ENCODE measurements at regions not wholly inside any gene's neighbourhood (a gene's known extent, or its start where the extent isn't known, plus 50 kb on each side); places are given as distances from the start of the nearest gene placed in this dataset.

DNA sequence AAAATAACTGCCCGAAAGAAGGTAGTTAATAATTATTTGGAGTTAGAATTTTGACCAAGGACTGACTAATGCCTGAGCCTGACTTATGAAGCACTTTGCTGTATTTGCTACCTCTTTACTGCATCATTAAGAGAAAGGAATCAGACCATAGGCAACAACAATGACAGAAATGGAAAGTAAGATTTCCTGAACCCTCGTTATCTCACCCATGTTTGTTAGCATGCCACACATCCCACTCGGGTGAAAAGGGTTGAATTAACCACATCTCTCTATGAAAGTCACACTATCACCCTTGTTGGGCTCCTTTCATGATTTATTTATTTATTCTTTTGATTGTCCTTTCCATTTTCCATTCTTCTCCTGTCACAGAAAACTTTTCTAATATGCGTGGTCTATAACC, 59.6 kb downstream of the OLIG3 start:
- DNase-seq: no peak

- no peak for DNase-seq
Observed at GRCh38 chr6:137432054-137432611, 62.1 kb downstream of the OLIG3 start.

DNA sequence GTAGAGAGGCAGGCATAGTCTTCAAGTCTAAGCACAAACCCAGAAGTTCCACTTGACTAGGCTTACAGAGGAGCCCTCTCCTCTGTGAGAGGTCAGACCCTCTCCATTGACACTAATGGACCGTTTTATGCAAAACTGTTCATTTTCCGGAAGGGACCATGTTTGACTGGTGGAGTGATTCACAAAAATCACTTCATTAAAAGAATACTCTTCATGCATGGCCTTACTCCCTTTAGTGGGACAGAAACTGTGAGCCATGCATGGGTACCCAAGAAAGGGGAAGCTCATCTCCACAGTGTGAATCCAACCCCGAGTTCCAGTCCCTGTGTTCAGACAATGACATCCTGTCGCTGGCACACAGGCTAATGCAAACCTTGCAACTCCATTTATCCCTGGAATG, 63.2 kb downstream of the OLIG3 start:
- no peak for DNase-seq

- DNase-seq: no peak
Observed at GRCh38 chr6:137427656-137428290, 66.4 kb downstream of the OLIG3 start.

- DNase-seq: no peak
Observed at GRCh38 chr6:137426007-137426689, 68.0 kb downstream of the OLIG3 start.

- no peak for DNase-seq
Observed at GRCh38 chr6:137424251-137424650, 69.9 kb downstream of the OLIG3 start.

DNA sequence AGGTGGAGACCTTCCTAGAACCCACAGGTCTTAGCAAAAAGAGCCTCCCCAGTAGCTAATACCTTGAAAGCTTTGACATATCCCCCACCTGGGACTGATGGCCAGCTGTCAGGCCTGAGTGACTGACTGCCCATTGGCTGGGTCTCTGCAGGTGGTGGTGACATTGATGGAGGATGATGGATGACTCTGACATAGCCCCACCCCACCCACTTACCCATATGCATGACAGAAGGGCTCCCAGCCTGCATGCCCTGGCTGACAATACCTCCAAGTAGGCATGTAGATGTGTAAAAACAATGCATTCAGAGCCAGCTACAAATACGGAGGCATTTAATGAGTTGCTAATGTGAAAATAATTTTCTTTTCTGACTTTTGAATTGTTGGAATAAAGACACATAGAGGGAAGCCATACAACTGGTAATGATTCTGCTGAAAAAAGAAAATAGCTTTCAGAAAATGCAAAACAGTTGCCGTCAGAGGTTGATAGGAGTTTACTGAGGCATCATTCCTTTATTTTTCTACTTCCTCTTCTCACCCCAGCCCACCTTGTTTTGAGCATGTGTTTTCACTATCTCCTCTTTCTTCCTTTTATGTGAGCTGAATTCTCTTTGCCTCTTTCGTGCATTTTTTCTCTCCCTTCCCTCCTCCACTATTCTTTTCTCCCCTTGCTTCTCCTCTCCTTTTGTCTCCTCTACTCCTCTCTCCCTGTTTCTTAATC, 70.6 kb downstream of the OLIG3 start:
- no peak for DNase-seq

- no peak for DNase-seq
Observed at GRCh38 chr6:137417396-137417795, 76.8 kb downstream of the OLIG3 start.

- no peak for DNase-seq
Observed at GRCh38 chr6:137416376-137417109, 77.7 kb downstream of the OLIG3 start.

DNA sequence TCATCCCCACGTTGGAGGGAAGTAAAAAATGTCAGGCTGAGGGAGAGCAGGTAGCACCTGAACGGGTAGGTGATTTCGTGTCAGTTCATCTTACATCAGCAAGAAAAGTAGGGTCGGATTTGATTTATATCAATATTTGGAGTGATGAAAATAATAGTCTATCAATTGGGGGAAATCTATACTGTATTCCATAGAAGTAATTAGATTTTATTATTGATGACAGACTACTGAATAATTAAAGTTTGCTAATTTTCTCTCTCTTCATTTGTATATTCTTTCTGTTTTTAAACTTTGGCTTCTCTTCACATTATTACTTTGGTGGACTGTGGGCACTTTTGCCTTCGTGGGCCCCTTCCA, 78.4 kb downstream of the OLIG3 start:
- DNase-seq: no peak

GRCh38 chr6:137415127-137415833, 78.9 kb downstream of the OLIG3 start:
- DNase-seq: peak; percentile 53

DNA sequence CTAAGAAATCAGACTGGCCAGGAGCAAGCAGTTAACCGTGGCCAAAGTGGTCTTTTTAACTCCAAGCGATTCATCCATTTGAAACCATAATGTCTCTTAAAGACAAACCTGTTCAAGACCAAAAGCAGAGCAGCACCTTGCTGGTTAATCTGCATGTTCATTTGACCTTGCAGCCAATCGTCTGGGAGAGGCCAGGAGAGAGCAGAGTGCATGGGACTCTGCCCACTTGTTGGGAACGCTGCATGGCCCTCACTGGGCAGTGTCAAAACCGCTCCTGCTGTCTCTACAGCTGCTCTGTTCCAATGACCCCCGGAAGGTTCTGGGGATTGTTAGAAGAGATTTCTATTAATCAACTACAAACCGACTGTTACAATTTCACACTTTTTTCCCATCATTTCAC, 79.6 kb downstream of the OLIG3 start:
- DNase-seq: no peak

DNA sequence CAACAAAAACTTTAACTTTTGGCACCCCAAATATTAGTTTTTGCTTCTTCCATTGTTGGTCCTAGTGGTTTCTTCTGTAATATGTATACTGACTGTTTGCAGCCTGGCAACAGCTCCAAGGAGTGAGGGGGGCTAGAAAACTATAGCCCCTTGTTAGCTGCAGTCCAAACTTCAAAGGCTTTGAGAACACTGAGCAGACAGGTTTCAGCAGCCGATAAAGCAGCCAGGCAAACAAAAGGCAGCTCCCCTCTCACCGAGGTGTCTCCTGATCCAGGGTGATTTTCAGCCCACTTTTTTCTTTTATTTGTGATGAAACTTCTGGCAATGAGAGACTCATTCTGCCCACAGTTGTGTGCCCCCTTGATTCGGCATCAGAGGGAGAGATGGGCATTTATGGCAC, 80.7 kb downstream of the OLIG3 start:
- no peak for DNase-seq

GRCh38 chr6:137412562-137412961, 81.6 kb downstream of the OLIG3 start:
- DNase-seq: no peak

- DNase-seq: no peak
Observed at GRCh38 chr6:137409266-137409777, 84.9 kb downstream of the OLIG3 start.

DNA sequence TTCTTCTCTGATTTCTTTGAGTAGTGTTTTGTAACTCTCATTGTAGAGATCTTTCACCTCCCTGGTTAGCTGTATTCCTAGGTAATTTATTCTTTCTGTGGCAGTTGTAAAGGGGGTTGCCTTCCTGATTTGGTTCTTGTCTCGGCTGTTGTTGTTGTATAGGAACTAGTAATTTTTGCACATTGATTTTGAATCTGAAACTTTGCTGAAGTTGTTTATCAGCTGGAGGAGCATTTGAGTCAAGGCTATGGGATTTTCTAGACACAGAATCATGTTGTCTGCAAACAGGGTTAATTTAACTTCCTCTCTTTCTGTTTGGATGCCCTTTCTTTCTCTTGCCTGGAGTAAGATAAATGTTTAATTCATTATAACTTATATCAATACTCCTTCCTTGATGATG, 86.4 kb downstream of the OLIG3 start:
- DNase-seq: no peak

- no peak for DNase-seq
Observed at GRCh38 chr6:137405806-137406205, 88.4 kb downstream of the OLIG3 start.

DNA sequence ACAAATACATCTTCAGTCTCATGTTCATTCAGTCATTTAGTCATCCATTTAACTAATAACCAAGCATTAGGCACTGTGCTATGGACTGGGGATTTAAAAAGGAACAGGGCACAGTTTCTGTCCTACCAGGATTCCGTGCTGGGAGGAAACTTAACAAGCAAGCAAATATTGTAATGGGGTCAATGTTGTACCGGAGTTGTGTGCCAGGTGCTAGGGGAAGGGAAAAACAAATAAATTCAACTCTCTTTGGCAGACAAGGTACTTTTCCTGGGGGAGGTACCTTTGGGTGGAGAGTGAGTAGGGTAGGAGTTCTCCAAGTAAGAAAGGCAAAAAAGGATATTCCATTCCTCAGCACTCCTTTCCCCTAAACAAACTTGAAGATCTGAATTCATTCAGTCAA, 90.3 kb downstream of the OLIG3 start:
- DNase-seq: no peak

DNA sequence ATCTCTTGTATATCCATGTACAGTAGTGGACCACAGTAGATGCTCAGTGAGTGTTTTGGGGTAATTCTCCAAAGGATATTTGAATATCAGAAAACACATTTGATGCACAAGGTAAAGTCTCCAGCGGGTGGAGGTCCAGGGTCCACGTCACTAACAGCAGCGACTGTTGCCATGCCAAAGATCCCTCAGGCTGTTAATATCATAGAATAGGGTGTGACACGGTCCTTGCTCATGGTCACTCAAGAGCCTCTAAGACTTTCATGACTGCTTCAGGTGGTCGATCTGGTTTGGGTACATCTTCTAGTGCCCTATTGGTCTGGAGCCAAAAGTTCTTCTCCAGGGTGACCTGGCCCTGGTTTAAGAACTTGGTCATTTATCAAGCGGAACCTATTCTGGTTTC, 90.8 kb downstream of the OLIG3 start:
- no peak for DNase-seq

DNA sequence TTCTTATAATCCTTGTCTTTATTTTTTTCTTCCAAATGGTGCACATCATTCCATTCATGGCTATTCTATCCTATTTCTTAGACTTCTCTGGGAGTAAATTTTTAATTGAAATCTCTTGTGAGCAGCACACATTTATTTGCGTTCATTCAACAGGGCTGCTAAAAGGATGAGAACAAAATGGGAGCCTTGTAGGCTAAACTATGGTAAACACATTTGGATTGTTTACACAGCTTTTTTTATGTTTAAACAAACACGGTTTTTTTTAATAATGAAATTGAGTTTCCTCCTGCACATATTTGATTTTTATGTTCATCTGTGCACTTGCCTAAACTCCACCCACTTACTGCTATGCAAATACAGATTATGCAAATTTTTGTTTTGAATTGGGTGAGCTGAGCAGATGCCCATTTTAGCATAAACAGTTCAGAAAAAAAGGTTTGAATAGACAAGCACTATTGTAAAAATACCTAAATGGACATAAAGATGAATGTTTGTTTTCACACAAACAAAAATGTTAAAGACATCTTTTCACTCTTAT, 92.0 kb downstream of the OLIG3 start:
- no peak for DNase-seq

- DNase-seq: no peak
Observed at GRCh38 chr6:137401088-137401487, 93.1 kb downstream of the OLIG3 start.

DNA sequence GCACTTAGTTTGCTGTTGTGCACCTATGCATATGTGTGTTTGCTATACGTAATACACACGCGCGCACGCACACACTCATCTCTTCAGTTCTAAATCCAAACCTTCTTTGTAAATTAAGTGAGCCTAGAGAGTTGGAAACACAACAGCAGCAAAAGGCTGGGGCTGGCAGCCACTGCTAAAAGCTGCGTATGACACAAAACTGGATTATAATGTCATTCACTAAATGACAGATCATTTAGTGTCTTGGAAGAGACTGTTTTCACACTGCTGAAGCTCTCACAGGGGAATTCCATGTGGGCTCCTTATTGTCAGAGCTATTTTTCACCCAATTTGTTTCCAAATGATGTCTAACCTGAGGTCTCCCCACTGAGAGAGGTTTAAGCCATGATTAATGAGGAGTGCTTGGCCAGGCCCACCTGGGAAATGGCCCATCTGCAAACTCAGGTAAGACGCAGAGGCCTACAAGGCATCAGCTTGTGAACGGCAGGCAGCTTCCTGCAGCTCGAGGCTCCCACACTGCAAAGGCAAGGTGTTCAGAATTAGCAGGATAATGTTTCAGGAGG, 94.2 kb downstream of the OLIG3 start:
- DNase-seq: no peak
